Tibial artery (tissue), 4 donors: ENCODE measurements at regions not wholly inside any gene's neighbourhood (a gene's known extent, or its start where the extent isn't known, plus 50 kb on each side); places are given as distances from the start of the nearest gene placed in this dataset.

Experiments
- DNase-seq, 2 donors: peaks; one replicate each; pipeline ENCODE4 v3.0.0-alpha.2; 2019
- H3K27ac ChIP-seq, 2 donors: fragments of 200-600 bp; sonication (generic) in 1 of 2; 1 replicate in 1 of 2; 2 replicates in 1 of 2; pipeline ENCODE4 v1.5.1; 2018 to 2019; ENCODE audit warnings: mild to moderate bottlenecking in 1 of 2
- H3K27me3 ChIP-seq, 2 donors: fragments of 200-600 bp; sonication (generic) in 1 of 2; one replicate each; pipeline versions ENCODE4 v1.5.1 to v1.6.0; 2016 to 2019
- H3K36me3 ChIP-seq, 3 donors: fragments of 200-600 bp; sonication (generic) in 2 of 3; one replicate each; pipeline ENCODE4 v1.5.1; 2016 to 2019; ENCODE audit warnings: mild to moderate bottlenecking in 2 of 3
- H3K4me1 ChIP-seq, 4 donors: fragments of 200-600 bp; sonication (generic) in 2 of 4; 1 replicate in 3 of 4; 2 replicates in 1 of 4; pipeline ENCODE4 v1.5.1; 2016 to 2019
- H3K4me3 ChIP-seq, 2 donors: fragments of 200-600 bp; sonication (generic) in 1 of 2; 1 replicate in 1 of 2; 2 replicates in 1 of 2; pipeline ENCODE4 v1.5.1; 2018 to 2019; ENCODE audit warnings: mild to moderate bottlenecking in 2 of 2
- H3K9me3 ChIP-seq, 3 donors: fragments of 200-600 bp; sonication (generic) in 1 of 3; one replicate each; pipeline ENCODE4 v1.5.1; 2016 to 2019
- CTCF ChIP-seq, 2 experiments: fragments of 200-600 bp in 1 of 2; fragments of 450-650 bp in 1 of 2; IDR thresholded peaks; one replicate each; pipeline ENCODE4 v1.5.1; 2017 to 2019; ENCODE audit warnings: antibody characterized with exemption in 2 of 2, mild to moderate bottlenecking in 1 of 2, moderate library complexity in 1 of 2
- intact Hi-C: fragments of 100-400 bp; cut with DNase I; formaldehyde crosslinking; loops from one replicate; pipeline ENCODE4 v1.15.0; 2023; ENCODE audit warnings: low total_unique reads

GRCh38 chr2:67840460-67841068 lies 222.2 kb downstream of the C1D start:
- intact Hi-C loops, result loop anchor here (5.0 to 10.0 kb wide), 2 partner anchors 1266 to 1408 kb away; no protein-coding TSS in a partner anchor
- no peaks in the 10 kb centered on the region for H3K27me3 ChIP-seq
- no peaks in the 10 kb centered on the region for H3K4me1 ChIP-seq
- no peak overlapping the region for H3K4me3 ChIP-seq
- DNase-seq, result peak; percentile 35 to 79
- peak; percentile 72 to 80 for TF ChIP-seq CTCF (IDR thresholded peaks at IDR 0.05)
- no peaks in the 10 kb centered on the region for H3K9me3 ChIP-seq
- no peaks in the 10 kb centered on the region for H3K36me3 ChIP-seq
- no peak overlapping the region for H3K27ac ChIP-seq

DNA sequence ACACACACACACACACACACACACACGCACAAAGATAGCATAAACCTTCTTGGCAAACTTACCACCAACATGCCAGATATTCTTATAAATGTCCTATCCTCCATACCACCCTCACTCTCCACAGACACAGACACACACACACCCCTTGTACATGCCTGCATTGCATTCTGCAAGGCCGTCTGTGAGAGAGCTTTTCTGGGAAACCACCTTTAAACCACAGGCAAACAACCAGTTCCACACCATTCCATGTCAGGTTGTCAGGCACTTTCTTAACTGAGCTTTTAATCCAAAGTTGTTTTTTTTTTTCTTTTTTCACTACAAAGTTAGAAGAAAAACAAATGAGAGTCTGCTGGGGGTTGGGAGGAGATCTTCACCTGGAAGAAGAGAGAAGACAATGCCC lies 221.1 kb downstream of the C1D start:
- no peak overlapping the region for H3K27ac ChIP-seq
- H3K27me3 ChIP-seq, result no peaks in the 10 kb centered on the region
- H3K4me3 ChIP-seq, result no peak overlapping the region
- no peaks in the 10 kb centered on the region for H3K36me3 ChIP-seq
- no peaks in the 10 kb centered on the region for H3K9me3 ChIP-seq
- DNase-seq, result no peak
- no peak for TF ChIP-seq CTCF (IDR thresholded peaks at IDR 0.05)
- peaks cover 0 to 10% (median 5%) of the 10 kb centered on the region in 4 donors for H3K4me1 ChIP-seq
- intact Hi-C loops, result loop anchor here (5.0 to 10.0 kb wide), 2 partner anchors 1267 to 1409 kb away; no protein-coding TSS in a partner anchor

GRCh38 chr2:67842375-67842959 lies 220.3 kb downstream of the C1D start:
- no peak for TF ChIP-seq CTCF (IDR thresholded peaks at IDR 0.05)
- Histone ChIP-seq H3K4me3 (no peak overlapping the region), H3K36me3 (no peaks in the 10 kb centered on the region), H3K9me3 (no peaks in the 10 kb centered on the region), H3K4me1 (peaks cover 0 to 11% (median 5%) of the 10 kb centered on the region in 4 donors), H3K27me3 (no peaks in the 10 kb centered on the region), H3K27ac (no peak overlapping the region)
- intact Hi-C loops, result loop anchor here (5.0 to 10.0 kb wide), 2 partner anchors 1268 to 1410 kb away; no protein-coding TSS in a partner anchor
- no peak for DNase-seq

- intact Hi-C loops, result loop anchor here (5.0 to 10.0 kb wide), 2 partner anchors 1269 to 1412 kb away; no protein-coding TSS in a partner anchor
Observed at GRCh38 chr2:67844024-67844540, 218.7 kb downstream of the C1D start.

More at GRCh38 chr2:67844024-67844540, 218.7 kb downstream of the C1D start:
- no peaks in the 10 kb centered on the region for H3K9me3 ChIP-seq
- no peak for TF ChIP-seq CTCF (IDR thresholded peaks at IDR 0.05)
- no peak overlapping the region for H3K27ac ChIP-seq
- H3K4me3 ChIP-seq, result no peak overlapping the region
- H3K36me3 ChIP-seq, result no peaks in the 10 kb centered on the region
- peaks cover 0 to 11% (median 5%) of the 10 kb centered on the region in 4 donors for H3K4me1 ChIP-seq
- no peak for DNase-seq
- no peaks in the 10 kb centered on the region for H3K27me3 ChIP-seq
